ENCODE measurements at regions not wholly inside any gene's neighbourhood (a gene's known extent, or its start where the extent isn't known, plus 50 kb on each side); places are given as distances from the start of the nearest gene placed in this dataset.

- TF ChIP-seq CTCF (IDR thresholded peaks at IDR 0.05; ENCODE audit: low read depth, low read length) (no peak), EZH2phosphoT487 (IDR thresholded peaks at IDR 0.05; ENCODE audit: low read depth) (no peak)
Observed at GRCh38 chr5:122256388-122256787, 55.6 kb upstream of the SNCAIP start.

Data from OCI-LY3 (cell line).